Naive B cell (primary cell): ENCODE measurements at regions not wholly inside any gene's neighbourhood (a gene's known extent, or its start where the extent isn't known, plus 50 kb on each side); places are given as distances from the start of the nearest gene placed in this dataset.

Experiments
- ATAC-seq, 2 donors: fragments of 150-1000 bp; cut with Tn5 transposase; 2 replicates each; pipeline ENCODE4 v1.10.0; 2021; ENCODE audit warnings: low read depth in 2 of 2, mild to moderate bottlenecking in 2 of 2, moderate library complexity in 2 of 2
- DNase-seq: peaks from one replicate; pipeline ENCODE4 v3.0.0; 2022
- H3K27ac Mint-ChIP-seq, 6 donors: one replicate each; pipeline ENCODE4 v1.8.0; 2020 to 2022; ENCODE audit warnings: mild to moderate bottlenecking in 6 of 6, mixed read lengths in 6 of 6, moderate library complexity in 5 of 6, inconsistent platforms in 2 of 6
- H3K27me3 Mint-ChIP-seq, 3 donors: one replicate each; pipeline ENCODE4 v1.8.0; 2021 to 2022; ENCODE audit warnings: mixed read lengths in 3 of 3, mild to moderate bottlenecking in 1 of 3
- H3K36me3 Mint-ChIP-seq, 2 donors: one replicate each; pipeline ENCODE4 v1.8.0; 2020 to 2022; ENCODE audit warnings: mixed read lengths in 2 of 2, inconsistent platforms in 1 of 2, mild to moderate bottlenecking in 1 of 2
- H3K4me1 Mint-ChIP-seq, 3 donors: one replicate each; pipeline ENCODE4 v1.8.0; 2020 to 2022; ENCODE audit warnings: mixed read lengths in 3 of 3, inconsistent platforms in 1 of 3, mild to moderate bottlenecking in 1 of 3, moderate library complexity in 1 of 3
- H3K4me3 Mint-ChIP-seq, 8 donors: one replicate each; pipeline ENCODE4 v1.8.0; 2020 to 2022; ENCODE audit warnings: mild to moderate bottlenecking in 8 of 8, mixed read lengths in 8 of 8, moderate library complexity in 8 of 8, inconsistent platforms in 2 of 8
- H3K9me3 Mint-ChIP-seq, 7 donors: one replicate each; pipeline ENCODE4 v1.8.0; 2020 to 2022; ENCODE audit warnings: mixed read lengths in 7 of 7, mild to moderate bottlenecking in 5 of 7, inconsistent platforms in 2 of 7, moderate library complexity in 1 of 7

DNA sequence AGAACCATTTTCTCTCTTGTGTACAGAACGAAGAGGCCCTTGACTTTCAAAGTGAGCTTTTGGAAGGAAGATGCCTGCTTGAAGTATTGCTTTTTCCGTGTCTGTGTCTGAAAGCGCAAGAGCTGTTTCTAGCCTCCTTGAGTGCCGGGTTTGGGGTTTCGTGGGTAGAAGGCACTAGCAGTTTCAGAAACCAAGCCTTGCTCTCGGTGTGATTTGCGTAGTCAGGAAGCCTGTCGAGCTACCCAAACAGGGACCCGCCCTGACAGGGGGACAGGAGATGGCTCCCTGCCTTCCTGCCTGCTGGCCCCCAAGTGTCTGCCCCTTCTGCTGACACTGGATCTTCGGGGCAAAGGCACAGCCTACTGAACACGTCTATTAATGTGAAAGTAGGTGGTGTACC is 322.0 kb downstream of the MAF start:
- Mint-ChIP-seq H3K27me3 (peaks cover 52 to 73% (median 61%) of the 10 kb centered on the region in 3 donors), H3K4me3 (no peak overlapping the region), H3K36me3 (no peaks in the 10 kb centered on the region), H3K9me3 (no peaks in the 10 kb centered on the region), H3K4me1 (peaks cover 0 to 7% (median 7%) of the 10 kb centered on the region in 3 donors), H3K27ac (no peak overlapping the region)
- DNase-seq (no peak), ATAC-seq (no peak)

- ATAC-seq: no peak
- Mint-ChIP-seq H3K9me3 (peaks cover 0 to 2% (median 0%) of the 10 kb centered on the region in 7 donors), H3K27ac (no peak overlapping the region), H3K27me3 (peaks cover 58 to 77% (median 62%) of the 10 kb centered on the region in 3 donors), H3K36me3 (no peaks in the 10 kb centered on the region), H3K4me1 (peaks cover 3 to 13% (median 6%) of the 10 kb centered on the region in 3 donors), H3K4me3 (no peak overlapping the region)
- no peak for DNase-seq
Observed at GRCh38 chr16:79276501-79276900, 324.0 kb downstream of the MAF start.

DNA sequence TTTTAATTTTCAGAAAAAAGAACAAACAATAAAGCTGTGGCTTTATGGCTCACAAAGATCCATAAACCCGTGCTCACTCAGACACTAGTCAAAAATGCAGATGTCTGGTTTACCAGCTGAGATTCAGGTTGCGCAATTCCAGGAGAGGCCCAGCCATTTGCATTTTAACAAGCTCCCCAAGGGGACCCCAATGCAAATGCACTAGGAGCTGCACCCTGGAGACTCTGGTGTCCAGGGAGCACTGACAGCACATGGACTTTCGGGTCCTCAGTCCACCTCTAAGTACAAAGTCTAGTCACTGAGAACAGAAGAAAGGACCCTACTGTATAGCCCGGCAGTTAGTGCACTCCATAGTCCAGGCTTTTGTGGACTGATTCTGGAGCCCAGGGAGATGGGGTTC is 326.3 kb downstream of the MAF start:
- Mint-ChIP-seq H3K36me3 (no peaks in the 10 kb centered on the region), H3K9me3 (peaks cover 0 to 3% (median 0%) of the 10 kb centered on the region in 7 donors), H3K27ac (no peak overlapping the region), H3K27me3 (peaks cover 48 to 65% (median 53%) of the 10 kb centered on the region in 3 donors), H3K4me1 (peaks cover 16 to 28% (median 23%) of the 10 kb centered on the region in 3 donors), H3K4me3 (no peak overlapping the region)
- no peak for DNase-seq
- ATAC-seq: no peak

DNA sequence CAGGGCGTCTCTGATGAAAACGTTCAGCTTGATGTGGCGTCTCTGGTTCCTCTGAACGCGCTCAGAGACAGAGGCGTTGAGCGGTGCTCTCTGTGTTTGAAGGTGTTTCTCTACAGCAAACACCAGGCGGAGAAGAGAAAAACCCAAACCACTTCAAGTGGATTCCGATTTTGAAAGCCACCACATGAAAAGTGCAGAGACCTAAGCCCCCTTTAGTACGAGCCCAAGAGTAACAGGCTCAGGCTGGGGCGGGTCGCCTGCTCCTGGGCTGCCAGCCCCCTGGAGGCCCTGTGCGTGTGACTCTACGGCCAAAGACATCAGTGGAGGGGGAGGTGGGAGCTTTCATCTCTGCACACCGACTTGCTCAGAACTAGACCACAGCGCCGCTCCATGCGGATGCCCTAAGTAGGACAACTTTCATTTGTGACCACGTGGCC is 328.4 kb downstream of the MAF start:
- Mint-ChIP-seq H3K27me3 (peaks cover 34 to 47% (median 38%) of the 10 kb centered on the region in 3 donors), H3K9me3 (peaks cover 0 to 3% (median 0%) of the 10 kb centered on the region in 7 donors), H3K36me3 (no peaks in the 10 kb centered on the region), H3K4me3 (peak overlapping the region in 1 of 8 donors; percentile 25), H3K27ac (no peak overlapping the region), H3K4me1 (peaks cover 32 to 44% (median 44%) of the 10 kb centered on the region in 3 donors)
- ATAC-seq: no peak
- no peak for DNase-seq

DNA sequence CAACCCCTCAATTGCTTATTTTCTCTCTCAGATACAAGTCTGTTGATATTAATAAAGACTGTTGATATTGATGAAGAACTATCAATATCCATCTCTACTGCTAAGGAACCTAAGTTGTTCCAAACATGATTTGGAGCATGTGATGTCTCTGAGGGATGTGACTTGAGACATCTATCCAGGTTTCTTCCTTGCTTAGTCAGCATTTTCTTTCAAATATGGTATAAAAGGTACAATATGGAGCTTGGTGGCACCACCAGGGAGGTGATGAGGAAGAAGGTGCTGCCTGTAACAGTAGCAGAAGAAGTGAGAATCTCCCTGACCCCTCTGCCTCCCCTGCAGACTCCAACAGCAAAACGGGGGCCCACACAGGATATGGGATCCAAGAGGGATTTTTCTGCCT is 329.0 kb downstream of the MAF start:
- Mint-ChIP-seq H3K4me3 (no peak overlapping the region), H3K9me3 (peaks cover 0 to 3% (median 0%) of the 10 kb centered on the region in 7 donors), H3K36me3 (no peaks in the 10 kb centered on the region), H3K27me3 (peaks cover 33 to 42% (median 38%) of the 10 kb centered on the region in 3 donors), H3K27ac (no peak overlapping the region), H3K4me1 (peaks cover 34 to 47% (median 45%) of the 10 kb centered on the region in 3 donors)
- DNase-seq: no peak
- ATAC-seq: no peak

GRCh38 chr16:79270011-79270410 is 330.5 kb downstream of the MAF start:
- peak overlapping the region in 1 of 6 donors; percentile 12 for H3K27ac Mint-ChIP-seq
- ATAC-seq: no peak
- no peaks in the 10 kb centered on the region for H3K36me3 Mint-ChIP-seq
- no peak for DNase-seq
- peaks cover 28 to 42% (median 33%) of the 10 kb centered on the region in 3 donors for H3K27me3 Mint-ChIP-seq
- peaks cover 34 to 47% (median 45%) of the 10 kb centered on the region in 3 donors for H3K4me1 Mint-ChIP-seq
- H3K9me3 Mint-ChIP-seq: peaks cover 0 to 3% (median 0%) of the 10 kb centered on the region in 7 donors
- peak overlapping the region in 2 of 8 donors; percentile 19 to 25 for H3K4me3 Mint-ChIP-seq

- Mint-ChIP-seq H3K4me3 (peak overlapping the region in 7 of 8 donors; percentile 44 to 87 (median 76)), H3K36me3 (no peaks in the 10 kb centered on the region), H3K27me3 (peaks cover 35 to 49% (median 40%) of the 10 kb centered on the region in 3 donors), H3K27ac (peak overlapping the region in 4 of 6 donors; percentile 27 to 71 (median 68)), H3K4me1 (peaks cover 34 to 47% (median 45%) of the 10 kb centered on the region in 3 donors), H3K9me3 (peaks cover 0 to 3% (median 0%) of the 10 kb centered on the region in 7 donors)
- DNase-seq: peak; percentile 71
- peak; percentile 96 to 98 for ATAC-seq
Observed at GRCh38 chr16:79269211-79269863, 331.2 kb downstream of the MAF start.

- peaks cover 34 to 47% (median 45%) of the 10 kb centered on the region in 3 donors for H3K4me1 Mint-ChIP-seq
- peaks cover 0 to 3% (median 0%) of the 10 kb centered on the region in 7 donors for H3K9me3 Mint-ChIP-seq
- DNase-seq (no peak), ATAC-seq (no peak)
- H3K27me3 Mint-ChIP-seq: peaks cover 40 to 53% (median 45%) of the 10 kb centered on the region in 3 donors
- H3K36me3 Mint-ChIP-seq: no peaks in the 10 kb centered on the region
- H3K4me3 Mint-ChIP-seq: peak overlapping the region in 1 of 8 donors; percentile 17
- no peak overlapping the region for H3K27ac Mint-ChIP-seq
Observed at GRCh38 chr16:79267781-79268180, 332.8 kb downstream of the MAF start.

DNA sequence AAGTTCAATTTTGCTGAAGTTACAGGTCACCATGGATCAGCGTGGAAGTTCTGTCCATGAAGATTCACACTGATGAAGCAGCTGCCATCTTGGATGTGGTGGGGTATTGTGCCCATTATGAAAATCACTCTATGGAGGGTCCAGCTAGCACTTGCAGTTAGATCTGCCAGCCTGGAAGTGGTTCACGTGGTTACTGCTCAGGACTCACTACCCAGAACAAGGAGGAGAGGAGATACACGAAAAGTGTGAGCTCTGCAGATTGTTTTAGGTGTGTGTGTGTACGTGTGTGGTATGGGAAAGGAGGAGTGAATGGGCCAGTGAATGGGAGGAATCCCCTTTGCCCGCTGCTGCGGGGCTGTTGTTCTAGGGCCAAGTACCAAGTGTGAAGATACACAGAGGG is 333.4 kb downstream of the MAF start:
- peaks cover 40 to 55% (median 45%) of the 10 kb centered on the region in 3 donors for H3K27me3 Mint-ChIP-seq
- peaks cover 34 to 47% (median 42%) of the 10 kb centered on the region in 3 donors for H3K4me1 Mint-ChIP-seq
- H3K9me3 Mint-ChIP-seq: peaks cover 0 to 3% (median 0%) of the 10 kb centered on the region in 7 donors
- ATAC-seq (no peak), DNase-seq (no peak)
- no peaks in the 10 kb centered on the region for H3K36me3 Mint-ChIP-seq
- H3K4me3 Mint-ChIP-seq: peak overlapping the region in 1 of 8 donors; percentile 42
- H3K27ac Mint-ChIP-seq: peak overlapping the region in 1 of 6 donors; percentile 65

DNA sequence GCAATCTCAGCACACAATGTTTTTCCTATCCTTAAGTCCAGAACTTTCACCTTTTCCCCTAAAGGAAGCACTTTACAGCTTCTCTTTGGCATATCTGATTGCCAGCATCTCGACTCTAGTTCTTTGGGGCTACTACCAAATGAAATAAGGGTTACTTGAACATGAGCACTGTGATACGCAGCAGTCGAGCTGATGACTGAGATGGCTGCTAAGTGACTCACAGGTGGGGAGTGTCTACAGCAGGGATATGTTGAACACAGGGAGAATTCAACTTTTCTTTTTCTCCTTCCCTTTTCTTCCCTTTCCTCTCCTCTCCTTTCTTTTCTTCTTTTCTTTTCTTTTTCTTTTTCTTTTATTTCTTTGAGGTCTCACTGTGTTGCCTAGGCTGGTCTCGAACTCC is 334.8 kb downstream of the MAF start:
- Mint-ChIP-seq H3K9me3 (peaks cover 0 to 3% (median 0%) of the 10 kb centered on the region in 7 donors), H3K4me1 (peaks cover 29 to 38% (median 35%) of the 10 kb centered on the region in 3 donors), H3K4me3 (no peak overlapping the region), H3K27me3 (peaks cover 43 to 55% (median 43%) of the 10 kb centered on the region in 3 donors), H3K27ac (no peak overlapping the region), H3K36me3 (no peaks in the 10 kb centered on the region)
- DNase-seq: no peak
- ATAC-seq: no peak

GRCh38 chr16:79265196-79265595 is 335.3 kb downstream of the MAF start:
- Mint-ChIP-seq H3K9me3 (peaks cover 0 to 3% (median 0%) of the 10 kb centered on the region in 7 donors), H3K36me3 (no peaks in the 10 kb centered on the region), H3K27ac (no peak overlapping the region), H3K4me1 (peaks cover 27 to 33% (median 30%) of the 10 kb centered on the region in 3 donors), H3K4me3 (no peak overlapping the region), H3K27me3 (peaks cover 41 to 59% (median 45%) of the 10 kb centered on the region in 3 donors)
- DNase-seq (no peak), ATAC-seq (no peak)

DNA sequence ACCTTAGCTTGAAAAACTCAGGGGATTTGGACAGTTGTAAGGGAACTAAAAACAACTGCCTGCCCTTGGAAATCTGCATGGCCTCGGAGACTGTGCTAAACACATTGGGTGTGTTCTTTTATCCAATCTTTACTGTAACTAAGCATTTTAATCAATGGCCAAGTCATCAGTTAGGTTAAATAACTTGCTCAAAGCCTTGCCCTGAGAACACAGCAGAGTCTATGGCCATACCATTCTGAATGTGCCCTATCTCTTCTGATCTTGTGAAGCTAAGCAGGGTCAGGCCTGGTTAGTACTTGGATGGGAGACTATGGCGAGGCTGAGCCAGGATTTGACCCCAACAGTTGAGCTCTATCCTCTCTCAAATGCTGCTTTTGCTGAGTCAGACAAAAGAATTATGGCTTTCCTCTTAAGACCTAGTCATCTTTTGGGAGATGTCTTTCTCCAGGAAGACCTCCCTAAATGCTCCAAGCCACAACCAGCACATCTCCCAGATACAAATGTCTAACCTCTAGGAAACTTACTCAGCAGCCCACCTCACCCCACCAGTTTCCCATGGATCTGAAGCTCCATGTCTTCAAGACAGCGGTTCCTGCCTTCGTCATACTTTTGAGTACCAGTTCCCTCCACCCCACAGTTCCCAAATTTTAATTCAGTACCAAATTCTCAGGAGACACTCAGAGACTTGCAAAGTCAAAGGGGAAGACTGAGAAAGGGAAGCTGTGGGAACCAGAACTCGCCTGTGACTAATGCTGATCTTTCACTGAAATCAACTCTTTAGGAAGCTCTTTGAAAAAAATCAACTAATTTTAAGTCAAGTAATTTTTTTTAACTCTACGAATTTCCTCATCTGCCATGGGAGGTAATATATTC is 336.1 kb downstream of the MAF start:
- Mint-ChIP-seq H3K36me3 (peaks cover 0 to 3% of the 10 kb centered on the region in 2 donors), H3K27me3 (peaks cover 47 to 64% (median 50%) of the 10 kb centered on the region in 3 donors), H3K9me3 (peaks cover 0 to 2% (median 0%) of the 10 kb centered on the region in 7 donors), H3K4me3 (no peak overlapping the region), H3K4me1 (peaks cover 20 to 26% (median 23%) of the 10 kb centered on the region in 3 donors), H3K27ac (no peak overlapping the region)
- DNase-seq: no peak
- no peak for ATAC-seq

GRCh38 chr16:79263425-79263824 is 337.1 kb downstream of the MAF start:
- H3K9me3 Mint-ChIP-seq: no peaks in the 10 kb centered on the region
- no peak overlapping the region for H3K4me3 Mint-ChIP-seq
- H3K27me3 Mint-ChIP-seq: peaks cover 58 to 75% (median 60%) of the 10 kb centered on the region in 3 donors
- peaks cover 0 to 5% of the 10 kb centered on the region in 2 donors for H3K36me3 Mint-ChIP-seq
- DNase-seq: no peak
- peaks cover 10 to 15% (median 13%) of the 10 kb centered on the region in 3 donors for H3K4me1 Mint-ChIP-seq
- no peak for ATAC-seq
- H3K27ac Mint-ChIP-seq: no peak overlapping the region
